CD4-positive, alpha-beta T cell treated with Interleukin-4 for 1 hour (primary cell): ENCODE measurements at regions not wholly inside any gene's neighbourhood (a gene's known extent, or its start where the extent isn't known, plus 50 kb on each side); places are given as distances from the start of the nearest gene placed in this dataset.
"Not testable (repeated sequence)": the region's sequence is repeated elsewhere in the genome, so short reads cannot be mapped to it uniquely, and the experiment has no call there.

Experiments used
- DNase-seq, 2 donors: peaks; one replicate each; pipeline ENCODE4 v3.0.0-alpha.2; 2020 to 2022

- DNase-seq, result no peak
Measured at GRCh38 chr5:131107128-131107527, 57.9 kb downstream of the HINT1 start.

GRCh38 chr5:131104169-131104808 is 60.8 kb downstream of the HINT1 start:
- DNase-seq, result no peak

- DNase-seq, result no peak
Measured at GRCh38 chr5:131096774-131097710, 68.0 kb downstream of the HINT1 start.

- DNase-seq, result not testable (repeated sequence)
Measured at GRCh38 chr5:131095561-131095960, 69.5 kb downstream of the HINT1 start.

GRCh38 chr5:131084436-131084835 is 80.6 kb downstream of the HINT1 start:
- DNase-seq, result no peak

- no peak for DNase-seq
Measured at GRCh38 chr5:131081913-131082488, 83.1 kb downstream of the HINT1 start.

- no peak for DNase-seq
Measured at GRCh38 chr5:131081374-131081773, 83.7 kb downstream of the HINT1 start.

GRCh38 chr5:131079232-131079631 is 85.8 kb downstream of the HINT1 start:
- DNase-seq, result no peak

- peak; percentile 60 to 68 for DNase-seq
Measured at GRCh38 chr5:131068893-131069643, 96.0 kb downstream of the HINT1 start.

- DNase-seq, result no peak
Measured at GRCh38 chr5:131068076-131068475, 97.0 kb downstream of the HINT1 start.

- DNase-seq, result no peak
Measured at GRCh38 chr5:131067636-131068035, 97.4 kb downstream of the HINT1 start.

GRCh38 chr5:131064669-131065371 is 100.2 kb downstream of the HINT1 start:
- no peak for DNase-seq

GRCh38 chr5:131042021-131042789 is 122.9 kb downstream of the HINT1 start:
- no peak for DNase-seq

- DNase-seq, result no peak
Measured at GRCh38 chr5:131023498-131023865, 141.6 kb downstream of the HINT1 start.

- DNase-seq, result no peak
Measured at GRCh38 chr5:131022811-131023497, 142.1 kb downstream of the HINT1 start.

GRCh38 chr5:131021646-131022045 is 143.4 kb downstream of the HINT1 start:
- DNase-seq, result no peak

- DNase-seq, result no peak
Measured at GRCh38 chr5:131019601-131020315, 145.3 kb downstream of the HINT1 start.

GRCh38 chr5:131019111-131019510 is 145.9 kb downstream of the HINT1 start:
- no peak for DNase-seq

- DNase-seq, result no peak
Measured at GRCh38 chr5:131008329-131008728, 156.7 kb downstream of the HINT1 start.

GRCh38 chr5:131005963-131006684 is 158.9 kb downstream of the HINT1 start:
- DNase-seq, result no peak
